ENCODE measurements at regions not wholly inside any gene's neighbourhood (a gene's known extent, or its start where the extent isn't known, plus 50 kb on each side); places are given as distances from the start of the nearest gene placed in this dataset.

DNA sequence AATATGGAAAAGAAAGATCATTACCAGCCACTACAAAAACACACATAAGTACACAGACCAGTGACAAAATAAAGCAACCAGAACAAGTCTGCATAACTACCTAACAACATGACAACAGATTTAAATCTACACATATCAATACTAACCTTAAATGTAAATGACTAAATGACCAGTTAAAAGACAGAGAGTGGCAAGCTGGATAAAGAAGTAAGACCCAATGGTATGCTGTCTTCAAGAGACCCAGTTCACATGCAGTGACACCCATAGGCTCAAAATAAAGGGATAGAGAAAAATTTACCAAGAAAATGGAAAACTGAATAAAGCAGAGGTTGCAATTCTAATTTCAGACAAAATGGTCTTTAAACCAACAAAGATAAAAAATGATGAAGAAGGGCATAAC is 938.1 kb downstream of the EFNA5 start:
- ChIA-PET POLR2A (no interaction called here), CTCF (no interaction called here), RAD21 (ENCODE audit: low non-redundant PET in 1 of 2, low total read pairs in 2 of 2, uncharacterized antibody in 2 of 2, unreplicated experiment in 2 of 2) (no interaction called here)
- no peaks in the 10 kb centered on the region for H4K20me1 ChIP-seq (ENCODE audit: insufficient read depth)
- intact Hi-C loops (cut with micrococcal nuclease): no loop called here
- no peak overlapping the region for H3K27ac ChIP-seq (ENCODE audit: low read depth, low read length)
- no peak overlapping the region for H3K4me2 ChIP-seq (ENCODE audit: low read length)
- H3K9me3 ChIP-seq (ENCODE audit: control insufficient read depth in 1 of 2, insufficient read depth in 1 of 2, low read depth in 1 of 2, low read length in 2 of 2): no peaks in the 10 kb centered on the region
- H3K4me1 ChIP-seq (ENCODE audit: control insufficient read depth in 1 of 2, insufficient read depth in 2 of 2, low read length in 2 of 2): no peaks in the 10 kb centered on the region
- no peaks in the 10 kb centered on the region for H3K79me2 ChIP-seq (ENCODE audit: insufficient read depth, low read length)
- no TSS peak for BruUV-seq (replicated peaks)
- no peak overlapping the region for H2AFZ ChIP-seq (ENCODE audit: low read depth, low read length, poor library complexity, severe bottlenecking)
- TF ChIP-seq, protein P1, sequence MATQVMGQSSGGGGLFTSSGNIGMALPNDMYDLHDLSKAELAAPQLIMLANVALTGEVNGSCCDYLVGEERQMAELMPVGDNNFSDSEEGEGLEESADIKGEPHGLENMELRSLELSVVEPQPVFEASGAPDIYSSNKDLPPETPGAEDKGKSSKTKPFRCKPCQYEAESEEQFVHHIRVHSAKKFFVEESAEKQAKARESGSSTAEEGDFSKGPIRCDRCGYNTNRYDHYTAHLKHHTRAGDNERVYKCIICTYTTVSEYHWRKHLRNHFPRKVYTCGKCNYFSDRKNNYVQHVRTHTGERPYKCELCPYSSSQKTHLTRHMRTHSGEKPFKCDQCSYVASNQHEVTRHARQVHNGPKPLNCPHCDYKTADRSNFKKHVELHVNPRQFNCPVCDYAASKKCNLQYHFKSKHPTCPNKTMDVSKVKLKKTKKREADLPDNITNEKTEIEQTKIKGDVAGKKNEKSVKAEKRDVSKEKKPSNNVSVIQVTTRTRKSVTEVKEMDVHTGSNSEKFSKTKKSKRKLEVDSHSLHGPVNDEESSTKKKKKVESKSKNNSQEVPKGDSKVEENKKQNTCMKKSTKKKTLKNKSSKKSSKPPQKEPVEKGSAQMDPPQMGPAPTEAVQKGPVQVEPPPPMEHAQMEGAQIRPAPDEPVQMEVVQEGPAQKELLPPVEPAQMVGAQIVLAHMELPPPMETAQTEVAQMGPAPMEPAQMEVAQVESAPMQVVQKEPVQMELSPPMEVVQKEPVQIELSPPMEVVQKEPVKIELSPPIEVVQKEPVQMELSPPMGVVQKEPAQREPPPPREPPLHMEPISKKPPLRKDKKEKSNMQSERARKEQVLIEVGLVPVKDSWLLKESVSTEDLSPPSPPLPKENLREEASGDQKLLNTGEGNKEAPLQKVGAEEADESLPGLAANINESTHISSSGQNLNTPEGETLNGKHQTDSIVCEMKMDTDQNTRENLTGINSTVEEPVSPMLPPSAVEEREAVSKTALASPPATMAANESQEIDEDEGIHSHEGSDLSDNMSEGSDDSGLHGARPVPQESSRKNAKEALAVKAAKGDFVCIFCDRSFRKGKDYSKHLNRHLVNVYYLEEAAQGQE (IDR thresholded peaks at IDR 0.05; ENCODE audit: low read depth): no peak
- no peak for TF ChIP-seq SIN3A (IDR thresholded peaks at IDR 0.05; ENCODE audit: low read depth)
- TF ChIP-seq ELF1 (IDR thresholded peaks at IDR 0.05; ENCODE audit: borderline replicate concordance, low read depth): no peak
- no peak for TF ChIP-seq SP1 (IDR thresholded peaks at IDR 0.05; ENCODE audit: low read depth)
- TF ChIP-seq CBX3 (IDR thresholded peaks at IDR 0.05; ENCODE audit: low read depth): no peak
- TF ChIP-seq, protein P2, sequence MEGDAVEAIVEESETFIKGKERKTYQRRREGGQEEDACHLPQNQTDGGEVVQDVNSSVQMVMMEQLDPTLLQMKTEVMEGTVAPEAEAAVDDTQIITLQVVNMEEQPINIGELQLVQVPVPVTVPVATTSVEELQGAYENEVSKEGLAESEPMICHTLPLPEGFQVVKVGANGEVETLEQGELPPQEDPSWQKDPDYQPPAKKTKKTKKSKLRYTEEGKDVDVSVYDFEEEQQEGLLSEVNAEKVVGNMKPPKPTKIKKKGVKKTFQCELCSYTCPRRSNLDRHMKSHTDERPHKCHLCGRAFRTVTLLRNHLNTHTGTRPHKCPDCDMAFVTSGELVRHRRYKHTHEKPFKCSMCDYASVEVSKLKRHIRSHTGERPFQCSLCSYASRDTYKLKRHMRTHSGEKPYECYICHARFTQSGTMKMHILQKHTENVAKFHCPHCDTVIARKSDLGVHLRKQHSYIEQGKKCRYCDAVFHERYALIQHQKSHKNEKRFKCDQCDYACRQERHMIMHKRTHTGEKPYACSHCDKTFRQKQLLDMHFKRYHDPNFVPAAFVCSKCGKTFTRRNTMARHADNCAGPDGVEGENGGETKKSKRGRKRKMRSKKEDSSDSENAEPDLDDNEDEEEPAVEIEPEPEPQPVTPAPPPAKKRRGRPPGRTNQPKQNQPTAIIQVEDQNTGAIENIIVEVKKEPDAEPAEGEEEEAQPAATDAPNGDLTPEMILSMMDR (IDR thresholded peaks at IDR 0.05 in 2 of 3, conservative IDR thresholded peaks at IDR 0.05 in 1 of 3; ENCODE audit: borderline replicate concordance in 1 of 3, insufficient read depth in 1 of 3, low read depth in 2 of 3, low read length in 2 of 3): no peak
- no peak for TF ChIP-seq CEBPB (IDR thresholded peaks at IDR 0.05; ENCODE audit: low read depth)
- no peak for TF ChIP-seq POLR2AphosphoS5 (IDR thresholded peaks at IDR 0.05; ENCODE audit: low read depth, low read length)
- TF ChIP-seq POLR2A (IDR thresholded peaks at IDR 0.05; ENCODE audit: borderline replicate concordance, extremely low read depth, insufficient read depth, insufficient read length): no peak
- TF ChIP-seq ZFX (IDR thresholded peaks at IDR 0.05): no peak
- no peaks in the 10 kb centered on the region for H3K36me3 ChIP-seq (ENCODE audit: control insufficient read depth in 1 of 2, insufficient read depth in 2 of 2, low read length in 2 of 2)
- no peak overlapping the region for H3K4me3 ChIP-seq (replicated peaks in 1 of 2; ENCODE audit: low read depth in 1 of 2, low read length in 2 of 2)
- H3K9ac ChIP-seq (ENCODE audit: low read length): no peak overlapping the region
- ATAC-seq (no peak), DNase-seq (ENCODE audit: low read depth, low spot score) (no peak)
- no peaks in the 10 kb centered on the region for H3K9me2 ChIP-seq (ENCODE audit: insufficient read depth)
- no peaks in the 10 kb centered on the region for H3K27me3 ChIP-seq (ENCODE audit: insufficient read depth, low read length)

Measured in HCT116 (cell line).